ENCODE measurements at regions not wholly inside any gene's neighbourhood (a gene's known extent, or its start where the extent isn't known, plus 50 kb on each side); places are given as distances from the start of the nearest gene placed in this dataset.

GRCh38 chr7:84821671-84822534 is 365.0 kb downstream of the SEMA3D start:
- no peak for FAIRE-seq

GRCh38 chr7:84820481-84820880 is 366.4 kb downstream of the SEMA3D start:
- FAIRE-seq: no peak
- no peak for DNase-seq (ENCODE audit: insufficient read length, low spot score)

More at GRCh38 chr7:84821671-84822534, 365.0 kb downstream of the SEMA3D start:
- no peak for DNase-seq (ENCODE audit: insufficient read length, low spot score)

- DNase-seq (ENCODE audit: insufficient read length, low spot score): no peak
- FAIRE-seq: no peak
Measured at GRCh38 chr7:84817016-84817415, 369.8 kb downstream of the SEMA3D start.

- DNase-seq (ENCODE audit: insufficient read length, low spot score) (no peak), FAIRE-seq (no peak)
Measured at GRCh38 chr7:84813376-84813775, 373.5 kb downstream of the SEMA3D start.

GRCh38 chr7:84812021-84812420 is 374.8 kb downstream of the SEMA3D start:
- DNase-seq (ENCODE audit: insufficient read length, low spot score) (no peak), FAIRE-seq (no peak)

GRCh38 chr7:84811362-84811761 is 375.5 kb downstream of the SEMA3D start:
- FAIRE-seq: no peak
- DNase-seq (ENCODE audit: insufficient read length, low spot score): no peak

- FAIRE-seq (no peak), DNase-seq (ENCODE audit: insufficient read length, low spot score) (no peak)
Measured at GRCh38 chr7:84809877-84810276, 377.0 kb downstream of the SEMA3D start.

GRCh38 chr7:84803979-84804378 is 382.9 kb downstream of the SEMA3D start:
- FAIRE-seq (no peak), DNase-seq (ENCODE audit: insufficient read length, low spot score) (no peak)

GRCh38 chr7:84801396-84801795 is 385.5 kb downstream of the SEMA3D start:
- FAIRE-seq (no peak), DNase-seq (ENCODE audit: insufficient read length, low spot score) (no peak)

- no peak for FAIRE-seq
- DNase-seq (ENCODE audit: insufficient read length, low spot score): no peak
Measured at GRCh38 chr7:84800846-84801245, 386.0 kb downstream of the SEMA3D start.

- FAIRE-seq (no peak), DNase-seq (ENCODE audit: insufficient read length, low spot score) (no peak)
Measured at GRCh38 chr7:84799106-84799505, 387.8 kb downstream of the SEMA3D start.

- FAIRE-seq: no peak
- DNase-seq (ENCODE audit: insufficient read length, low spot score): no peak
Measured at GRCh38 chr7:84792231-84792893, 394.5 kb downstream of the SEMA3D start.

- FAIRE-seq (no peak), DNase-seq (ENCODE audit: insufficient read length, low spot score) (no peak)
Measured at GRCh38 chr7:84790882-84791281, 396.0 kb downstream of the SEMA3D start.

- DNase-seq (ENCODE audit: insufficient read length, low spot score): no peak
- no peak for FAIRE-seq
Measured at GRCh38 chr7:84786073-84786472, 400.8 kb downstream of the SEMA3D start.

- no peak for FAIRE-seq
- DNase-seq (ENCODE audit: insufficient read length, low spot score): no peak
Measured at GRCh38 chr7:84784450-84784849, 402.4 kb downstream of the SEMA3D start.

GRCh38 chr7:84783141-84783778 is 403.6 kb downstream of the SEMA3D start:
- FAIRE-seq (no peak), DNase-seq (ENCODE audit: insufficient read length, low spot score) (no peak)

GRCh38 chr7:84781838-84782237 is 405.0 kb downstream of the SEMA3D start:
- DNase-seq (ENCODE audit: insufficient read length, low spot score) (no peak), FAIRE-seq (no peak)

GRCh38 chr7:84780158-84781124 is 406.4 kb downstream of the SEMA3D start:
- FAIRE-seq (no peak), DNase-seq (ENCODE audit: insufficient read length, low spot score) (no peak)

- FAIRE-seq (no peak), DNase-seq (ENCODE audit: insufficient read length, low spot score) (no peak)
Measured at GRCh38 chr7:84757761-84758160, 429.1 kb downstream of the SEMA3D start.

GRCh38 chr7:84746353-84746752 is 440.5 kb downstream of the SEMA3D start:
- FAIRE-seq: no peak
- no peak for DNase-seq (ENCODE audit: insufficient read length, low spot score)

Data from HTR-8/SVneo (cell line).